ENCODE measurements at regions not wholly inside any gene's neighbourhood (a gene's known extent, or its start where the extent isn't known, plus 50 kb on each side); places are given as distances from the start of the nearest gene placed in this dataset.
"Not testable (repeated sequence)": the region's sequence is repeated elsewhere in the genome, so short reads cannot be mapped to it uniquely, and the experiment has no call there.

DNA sequence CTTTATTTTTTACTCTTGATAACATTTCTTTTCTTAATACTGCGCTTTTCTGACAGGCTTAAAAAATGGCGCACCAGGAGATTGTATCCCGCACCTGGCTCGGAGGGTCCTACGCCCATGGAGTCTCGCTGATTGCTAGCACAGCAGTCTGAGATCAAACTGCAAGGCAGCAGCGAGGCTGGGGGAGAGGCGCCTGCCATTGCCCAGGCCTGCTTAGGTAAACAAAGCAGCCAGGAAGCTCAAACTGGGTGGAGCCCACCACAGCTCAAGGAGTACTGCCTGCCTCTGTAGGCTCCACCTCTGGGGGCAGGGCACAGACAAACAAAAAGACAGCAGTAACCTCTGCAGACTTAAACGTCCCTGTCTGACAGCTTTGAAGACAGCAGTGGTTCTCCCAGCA lies 264.2 kb upstream of the EYS start:
- H3K36me3 ChIP-seq (ENCODE audit: control insufficient read depth, insufficient read depth, low read length); H3K9ac ChIP-seq (ENCODE audit: low read depth, low read length); H3K27ac ChIP-seq (ENCODE audit: low read depth, low read length); H3K4me3 ChIP-seq (ENCODE audit: low read depth, low read length); H3K27me3 ChIP-seq (ENCODE audit: control insufficient read depth, insufficient read depth, low read length); H3K4me1 ChIP-seq (ENCODE audit: control insufficient read depth, insufficient read depth, low read length); H3K9me3 ChIP-seq (ENCODE audit: control insufficient read depth, insufficient read depth, low read length): not testable (repeated sequence)

DNA sequence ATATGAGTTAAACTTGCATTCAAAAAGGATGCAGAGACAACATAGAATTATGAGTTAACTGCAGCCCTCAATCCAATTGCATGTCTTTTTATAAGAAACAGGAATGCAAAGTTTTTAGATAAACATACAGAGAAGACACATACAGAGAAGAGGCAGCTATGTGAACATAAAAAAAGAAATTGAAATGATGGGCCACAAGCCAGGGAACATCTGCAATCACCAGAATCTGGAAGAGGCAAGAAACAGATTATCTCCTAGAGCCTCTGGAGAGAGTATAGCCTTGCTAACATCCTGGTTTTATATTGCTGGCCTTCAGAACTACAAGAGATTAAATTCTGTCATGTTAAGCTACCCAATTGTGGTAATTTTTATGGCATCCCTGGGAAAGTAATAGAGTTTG lies 257.2 kb upstream of the EYS start:
- no peak overlapping the region for H3K9ac ChIP-seq (ENCODE audit: low read depth, low read length)
- H3K4me1 ChIP-seq (ENCODE audit: control insufficient read depth, insufficient read depth, low read length): no peaks in the 10 kb centered on the region
- no peaks in the 10 kb centered on the region; the same call in 1 of the 2 replicates for H3K9me3 ChIP-seq (ENCODE audit: control insufficient read depth, insufficient read depth, low read length)

DNA sequence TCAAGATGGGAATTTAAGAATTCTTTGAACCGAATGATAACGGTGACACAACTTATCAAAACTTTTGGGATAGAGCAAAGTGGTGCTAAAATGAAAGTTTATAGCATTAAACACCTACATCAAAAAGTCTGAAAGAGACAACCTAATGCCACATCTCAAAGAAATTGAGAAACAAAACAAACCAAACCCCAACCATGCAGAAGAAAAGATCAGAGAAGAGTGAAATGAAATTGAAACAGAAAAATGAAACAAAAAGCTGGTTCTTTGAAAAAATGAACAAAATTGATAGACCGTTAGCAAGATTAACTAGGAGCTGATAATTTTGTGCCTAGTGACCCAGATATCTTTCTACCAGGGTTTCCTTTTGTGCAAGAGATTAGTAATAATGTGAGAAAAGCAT lies 248.0 kb upstream of the EYS start:
- H3K4me3 ChIP-seq (ENCODE audit: low read depth, low read length): no peak overlapping the region
- no peaks in the 10 kb centered on the region for H3K27me3 ChIP-seq (ENCODE audit: control insufficient read depth, insufficient read depth, low read length)
- no peaks in the 10 kb centered on the region for H3K36me3 ChIP-seq (ENCODE audit: control insufficient read depth, insufficient read depth, low read length)
- no peak overlapping the region for H3K9ac ChIP-seq (ENCODE audit: low read depth, low read length)
- H3K27ac ChIP-seq (ENCODE audit: low read depth, low read length): no peak overlapping the region
- no peaks in the 10 kb centered on the region for H3K9me3 ChIP-seq (ENCODE audit: control insufficient read depth, insufficient read depth, low read length)
- no peaks in the 10 kb centered on the region for H3K4me1 ChIP-seq (ENCODE audit: control insufficient read depth, insufficient read depth, low read length)

More for the DNA sequence above, 257.2 kb upstream of the EYS start:
- Histone ChIP-seq H3K27ac (ENCODE audit: low read depth, low read length) (no peak overlapping the region), H3K4me3 (ENCODE audit: low read depth, low read length) (no peak overlapping the region), H3K27me3 (ENCODE audit: control insufficient read depth, insufficient read depth, low read length) (no peaks in the 10 kb centered on the region), H3K36me3 (ENCODE audit: control insufficient read depth, insufficient read depth, low read length) (no peaks in the 10 kb centered on the region)

DNA sequence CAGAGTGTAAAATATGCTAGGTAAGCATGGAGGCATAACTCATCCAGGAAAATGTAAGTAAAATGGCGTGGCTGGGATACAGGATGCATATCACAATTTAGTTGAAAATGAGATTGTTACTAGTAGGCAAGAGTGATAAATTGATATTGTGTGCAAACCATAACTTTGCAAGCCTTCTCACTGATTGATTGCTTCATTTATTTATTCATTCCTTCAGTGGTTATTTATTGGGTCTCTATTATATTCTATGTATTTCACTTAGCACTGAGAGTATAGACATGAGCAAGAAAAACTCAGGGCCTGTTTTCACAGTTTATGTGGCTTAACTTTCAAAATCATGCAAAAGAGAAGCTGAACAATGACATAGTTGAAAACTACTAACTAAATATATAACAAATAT lies 241.0 kb upstream of the EYS start:
- Histone ChIP-seq H3K9ac (ENCODE audit: low read depth, low read length) (no peak overlapping the region), H3K27ac (ENCODE audit: low read depth, low read length) (no peak overlapping the region), H3K4me1 (ENCODE audit: control insufficient read depth, insufficient read depth, low read length) (no peaks in the 10 kb centered on the region), H3K27me3 (ENCODE audit: control insufficient read depth, insufficient read depth, low read length) (no peaks in the 10 kb centered on the region), H3K9me3 (ENCODE audit: control insufficient read depth, insufficient read depth, low read length) (no peaks in the 10 kb centered on the region), H3K36me3 (ENCODE audit: control insufficient read depth, insufficient read depth, low read length) (no peaks in the 10 kb centered on the region), H3K4me3 (ENCODE audit: low read depth, low read length) (no peak overlapping the region)

DNA sequence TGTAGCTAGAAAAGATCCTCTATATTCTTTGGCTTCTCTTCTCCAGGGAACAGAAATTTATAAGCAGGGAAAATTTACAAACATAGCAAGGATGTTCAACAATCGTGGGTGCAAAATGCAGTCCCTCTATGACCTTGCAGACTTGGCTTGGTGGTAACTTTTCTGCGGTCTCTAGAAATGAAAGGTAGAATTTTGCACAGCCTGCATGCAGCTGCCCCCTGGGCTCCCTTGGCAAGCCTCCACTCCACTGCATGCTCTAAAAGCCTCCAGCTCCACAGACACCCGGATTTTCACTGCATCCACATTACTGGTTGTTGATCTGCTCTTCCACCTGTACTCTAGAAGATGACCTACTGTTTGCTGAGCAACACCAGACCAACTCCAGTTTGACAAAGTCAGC lies 236.5 kb upstream of the EYS start:
- peaks cover 7% of the 10 kb centered on the region; the same call in 1 of the 2 replicates for H3K9me3 ChIP-seq (ENCODE audit: control insufficient read depth, insufficient read depth, low read length)
- no peaks in the 10 kb centered on the region for H3K36me3 ChIP-seq (ENCODE audit: control insufficient read depth, insufficient read depth, low read length)
- no peak overlapping the region for H3K9ac ChIP-seq (ENCODE audit: low read depth, low read length)
- no peaks in the 10 kb centered on the region for H3K4me1 ChIP-seq (ENCODE audit: control insufficient read depth, insufficient read depth, low read length)
- no peak overlapping the region for H3K27ac ChIP-seq (ENCODE audit: low read depth, low read length)
- H3K4me3 ChIP-seq (ENCODE audit: low read depth, low read length): no peak overlapping the region
- no peaks in the 10 kb centered on the region for H3K27me3 ChIP-seq (ENCODE audit: control insufficient read depth, insufficient read depth, low read length)

DNA sequence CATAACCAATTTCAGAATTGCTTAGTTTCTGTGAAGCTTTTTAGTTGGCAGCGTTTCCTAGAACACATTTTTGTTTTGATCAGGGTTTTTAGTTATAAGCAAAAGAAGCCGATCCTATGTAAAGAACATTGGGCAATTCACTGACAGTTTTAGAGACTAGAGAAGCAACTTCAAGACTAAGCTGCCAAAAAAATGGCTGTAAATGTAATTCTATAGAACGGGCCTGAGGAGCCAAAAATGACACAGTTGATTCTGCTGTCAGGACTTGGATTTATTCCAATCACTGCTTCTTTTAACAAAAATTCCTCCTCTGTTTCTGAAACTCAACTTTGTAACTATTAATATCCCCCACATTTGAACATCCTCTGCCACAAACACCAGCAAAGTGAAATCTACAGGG lies 236.0 kb upstream of the EYS start:
- Histone ChIP-seq H3K9ac (ENCODE audit: low read depth, low read length) (no peak overlapping the region), H3K27me3 (ENCODE audit: control insufficient read depth, insufficient read depth, low read length) (no peaks in the 10 kb centered on the region), H3K27ac (ENCODE audit: low read depth, low read length) (no peak overlapping the region), H3K4me3 (ENCODE audit: low read depth, low read length) (no peak overlapping the region), H3K4me1 (ENCODE audit: control insufficient read depth, insufficient read depth, low read length) (no peaks in the 10 kb centered on the region), H3K36me3 (ENCODE audit: control insufficient read depth, insufficient read depth, low read length) (no peaks in the 10 kb centered on the region), H3K9me3 (ENCODE audit: control insufficient read depth, insufficient read depth, low read length) (peaks cover 7% of the 10 kb centered on the region; the same call in 1 of the 2 replicates)

DNA sequence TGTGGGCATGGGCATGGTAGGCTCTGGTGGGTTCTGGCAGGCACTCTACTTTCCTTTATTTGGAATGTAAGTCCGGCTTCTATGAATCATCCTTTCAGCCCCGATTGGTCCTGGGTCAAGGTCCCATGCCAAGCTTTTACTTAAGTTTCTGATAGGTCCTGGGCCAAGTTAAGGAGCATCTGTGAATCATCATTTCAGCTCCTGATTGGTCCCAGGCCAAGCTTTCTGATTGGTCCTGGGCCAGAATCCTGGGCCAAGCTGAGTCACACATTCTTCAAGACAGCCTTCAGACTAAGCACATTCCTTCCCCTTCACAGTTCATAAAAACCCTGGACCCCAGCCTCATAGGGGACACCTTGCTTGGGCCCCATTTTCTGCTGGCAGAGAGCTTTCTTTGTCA lies 231.0 kb upstream of the EYS start:
- no peak overlapping the region for H3K27ac ChIP-seq (ENCODE audit: low read depth, low read length)
- no peaks in the 10 kb centered on the region for H3K36me3 ChIP-seq (ENCODE audit: control insufficient read depth, insufficient read depth, low read length)
- peaks cover 11% of the 10 kb centered on the region; the same call in 1 of the 2 replicates for H3K9me3 ChIP-seq (ENCODE audit: control insufficient read depth, insufficient read depth, low read length)
- no peak overlapping the region for H3K9ac ChIP-seq (ENCODE audit: low read depth, low read length)
- no peaks in the 10 kb centered on the region for H3K4me1 ChIP-seq (ENCODE audit: control insufficient read depth, insufficient read depth, low read length)
- H3K4me3 ChIP-seq (ENCODE audit: low read depth, low read length): no peak overlapping the region
- H3K27me3 ChIP-seq (ENCODE audit: control insufficient read depth, insufficient read depth, low read length): no peaks in the 10 kb centered on the region

DNA sequence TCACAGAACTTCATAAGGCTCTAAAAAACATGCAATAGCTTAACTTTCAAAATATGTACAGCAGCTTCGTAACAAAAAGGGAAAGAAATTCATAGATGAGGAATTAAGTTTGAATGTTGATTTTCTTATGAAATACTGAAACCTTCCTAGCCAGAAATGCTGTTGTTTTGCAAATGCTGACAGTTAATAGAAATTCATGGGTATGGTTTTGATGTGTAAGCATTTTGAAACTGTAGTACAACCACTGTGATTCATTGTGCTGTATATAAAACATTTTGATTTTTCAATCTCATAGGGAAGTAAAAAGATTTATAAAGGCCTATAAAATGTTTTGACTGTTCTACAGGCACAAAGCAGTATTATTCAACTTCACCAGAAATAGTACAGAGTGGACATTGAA lies 228.4 kb upstream of the EYS start:
- H3K4me3 ChIP-seq (ENCODE audit: low read depth, low read length): no peak overlapping the region
- no peaks in the 10 kb centered on the region for H3K36me3 ChIP-seq (ENCODE audit: control insufficient read depth, insufficient read depth, low read length)
- peaks cover 18% of the 10 kb centered on the region for H3K9me3 ChIP-seq (ENCODE audit: control insufficient read depth, insufficient read depth, low read length)
- H3K27ac ChIP-seq (ENCODE audit: low read depth, low read length): no peak overlapping the region
- H3K9ac ChIP-seq (ENCODE audit: low read depth, low read length): no peak overlapping the region
- no peaks in the 10 kb centered on the region for H3K27me3 ChIP-seq (ENCODE audit: control insufficient read depth, insufficient read depth, low read length)
- H3K4me1 ChIP-seq (ENCODE audit: control insufficient read depth, insufficient read depth, low read length): no peaks in the 10 kb centered on the region

DNA sequence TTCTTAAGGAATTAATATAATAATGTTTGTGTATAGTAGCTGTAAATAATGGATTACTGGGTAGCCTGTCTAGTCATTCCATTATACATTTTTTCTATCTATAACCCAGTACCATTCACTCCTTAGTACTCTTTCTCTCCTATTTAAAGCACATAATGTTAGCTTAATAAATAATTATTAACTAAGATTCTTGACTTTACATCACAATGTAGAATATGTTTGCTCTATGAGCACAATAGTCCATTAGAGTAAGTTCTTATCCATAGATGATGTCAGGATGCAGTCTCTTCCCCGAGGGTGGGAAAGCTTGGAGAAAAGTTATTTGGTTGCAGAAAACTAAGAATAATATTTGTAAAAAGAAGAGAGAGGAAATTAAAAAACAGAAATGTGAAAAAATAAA lies 226.4 kb upstream of the EYS start:
- H3K4me3 ChIP-seq (ENCODE audit: low read depth, low read length): no peak overlapping the region
- H3K9ac ChIP-seq (ENCODE audit: low read depth, low read length): no peak overlapping the region
- no peak overlapping the region for H3K27ac ChIP-seq (ENCODE audit: low read depth, low read length)
- peaks cover 22% of the 10 kb centered on the region for H3K9me3 ChIP-seq (ENCODE audit: control insufficient read depth, insufficient read depth, low read length)
- H3K36me3 ChIP-seq (ENCODE audit: control insufficient read depth, insufficient read depth, low read length): no peaks in the 10 kb centered on the region
- no peaks in the 10 kb centered on the region for H3K4me1 ChIP-seq (ENCODE audit: control insufficient read depth, insufficient read depth, low read length)
- H3K27me3 ChIP-seq (ENCODE audit: control insufficient read depth, insufficient read depth, low read length): no peaks in the 10 kb centered on the region

DNA sequence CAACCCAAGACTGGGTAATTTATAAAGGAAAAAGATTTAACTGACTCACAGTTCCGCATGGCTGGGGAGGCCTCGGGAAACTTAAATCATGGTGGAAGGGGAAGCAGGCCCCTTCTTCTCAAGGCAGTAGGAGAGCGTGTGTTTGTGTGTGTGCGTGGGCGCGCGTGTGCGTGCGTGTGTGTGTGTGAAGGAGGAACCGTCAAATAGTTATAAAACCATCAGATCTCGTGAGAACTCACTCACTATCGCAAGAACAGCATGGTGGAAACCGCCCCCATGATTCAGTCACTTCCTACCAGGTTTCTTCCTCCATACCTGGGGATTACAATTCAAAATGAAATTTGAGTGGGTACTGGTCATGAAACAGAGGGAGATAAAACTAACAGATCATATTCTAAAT lies 220.1 kb upstream of the EYS start:
- Histone ChIP-seq H3K9ac (ENCODE audit: low read depth, low read length) (no peak overlapping the region), H3K36me3 (ENCODE audit: control insufficient read depth, insufficient read depth, low read length) (no peaks in the 10 kb centered on the region), H3K27ac (ENCODE audit: low read depth, low read length) (no peak overlapping the region), H3K4me1 (ENCODE audit: control insufficient read depth, insufficient read depth, low read length) (peaks cover 14% of the 10 kb centered on the region; the same call in 1 of the 2 replicates), H3K27me3 (ENCODE audit: control insufficient read depth, insufficient read depth, low read length) (no peaks in the 10 kb centered on the region), H3K4me3 (ENCODE audit: low read depth, low read length) (no peak overlapping the region), H3K9me3 (ENCODE audit: control insufficient read depth, insufficient read depth, low read length) (peaks cover 17% of the 10 kb centered on the region)

DNA sequence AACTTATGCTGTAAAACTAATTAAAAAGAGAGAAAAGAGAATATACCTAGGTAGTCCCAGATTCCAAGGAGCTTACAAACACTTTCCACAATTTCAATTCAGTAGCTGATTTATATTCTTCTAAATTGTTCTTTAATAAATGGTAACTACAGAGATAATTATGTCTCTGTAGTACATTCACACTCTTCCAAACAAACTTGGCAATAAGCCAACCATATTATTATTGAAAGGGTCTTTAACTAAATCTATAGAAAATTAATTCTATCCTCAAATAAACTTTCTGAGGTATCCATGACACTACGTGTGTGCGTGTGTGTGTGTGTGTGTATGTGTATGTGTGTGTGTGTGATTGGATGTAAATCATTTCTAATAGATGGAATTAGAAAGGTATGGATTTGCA lies 217.4 kb upstream of the EYS start:
- peaks cover 14% of the 10 kb centered on the region; the same call in 1 of the 2 replicates for H3K4me1 ChIP-seq (ENCODE audit: control insufficient read depth, insufficient read depth, low read length)
- no peaks in the 10 kb centered on the region for H3K36me3 ChIP-seq (ENCODE audit: control insufficient read depth, insufficient read depth, low read length)
- H3K9ac ChIP-seq (ENCODE audit: low read depth, low read length): no peak overlapping the region
- no peak overlapping the region for H3K27ac ChIP-seq (ENCODE audit: low read depth, low read length)
- H3K9me3 ChIP-seq (ENCODE audit: control insufficient read depth, insufficient read depth, low read length): no peaks in the 10 kb centered on the region
- H3K27me3 ChIP-seq (ENCODE audit: control insufficient read depth, insufficient read depth, low read length): no peaks in the 10 kb centered on the region
- no peak overlapping the region for H3K4me3 ChIP-seq (ENCODE audit: low read depth, low read length)

DNA sequence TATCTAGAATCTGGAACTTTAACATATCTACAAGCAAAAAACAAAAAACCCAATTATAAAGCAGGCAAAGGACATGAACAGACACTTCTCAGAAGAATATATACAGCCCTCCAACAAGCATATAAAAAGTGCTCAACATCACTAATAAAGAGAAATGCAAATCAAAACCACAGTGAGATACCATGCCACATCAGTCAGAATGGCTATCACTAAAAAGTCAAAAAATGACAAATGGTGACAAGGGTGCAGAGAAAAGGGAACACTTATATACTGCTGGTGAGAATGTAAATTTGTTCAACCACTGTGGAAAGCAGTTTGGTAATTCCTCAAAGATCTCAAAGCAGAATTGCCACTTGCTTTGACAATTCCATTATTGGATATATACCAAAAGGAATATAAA lies 215.0 kb upstream of the EYS start:
- Histone ChIP-seq H3K9me3 (ENCODE audit: control insufficient read depth, insufficient read depth, low read length) (no peaks in the 10 kb centered on the region), H3K27me3 (ENCODE audit: control insufficient read depth, insufficient read depth, low read length) (no peaks in the 10 kb centered on the region), H3K9ac (ENCODE audit: low read depth, low read length) (no peak overlapping the region)

More for the DNA sequence above, 215.0 kb upstream of the EYS start:
- H3K36me3 ChIP-seq (ENCODE audit: control insufficient read depth, insufficient read depth, low read length): no peaks in the 10 kb centered on the region
- no peak overlapping the region for H3K27ac ChIP-seq (ENCODE audit: low read depth, low read length)
- no peak overlapping the region for H3K4me3 ChIP-seq (ENCODE audit: low read depth, low read length)
- H3K4me1 ChIP-seq (ENCODE audit: control insufficient read depth, insufficient read depth, low read length): peaks cover 14% of the 10 kb centered on the region; the same call in 1 of the 2 replicates
